ENCODE measurements at regions not wholly inside any gene's neighbourhood (a gene's known extent, or its start where the extent isn't known, plus 50 kb on each side); places are given as distances from the start of the nearest gene placed in this dataset.

DNA sequence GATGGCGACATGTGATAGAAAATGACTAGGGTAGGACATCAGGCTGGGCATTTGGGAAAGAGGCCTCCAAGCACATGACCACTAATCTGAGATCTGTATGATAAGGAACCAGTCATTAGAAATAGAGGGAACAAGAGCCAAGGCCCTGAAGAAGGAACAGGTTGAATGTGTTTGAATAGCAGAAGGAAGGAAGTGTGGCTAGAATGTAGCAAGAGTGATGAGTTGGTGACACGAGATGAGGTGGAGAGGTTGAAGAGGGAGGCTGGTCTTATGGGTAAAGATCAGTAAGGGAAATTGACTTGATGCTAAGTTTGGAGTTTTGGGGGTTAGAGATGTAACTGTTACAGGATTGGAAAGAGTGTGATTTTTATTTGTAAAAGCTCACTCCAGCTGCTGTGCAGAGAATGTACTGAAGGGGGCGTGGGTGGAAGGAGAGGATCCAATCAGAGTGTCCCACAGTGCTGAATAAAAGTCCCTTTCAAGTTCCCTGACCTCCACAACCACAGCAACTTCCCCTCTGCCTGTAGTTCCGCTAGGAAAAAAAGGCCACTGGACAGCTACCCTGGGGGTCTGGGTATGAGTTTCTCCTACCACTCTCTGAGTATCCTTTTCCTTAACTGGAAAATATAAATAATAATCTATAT lies 295.0 kb downstream of the OMA1 start:
- TF ChIP-seq, protein P1, sequence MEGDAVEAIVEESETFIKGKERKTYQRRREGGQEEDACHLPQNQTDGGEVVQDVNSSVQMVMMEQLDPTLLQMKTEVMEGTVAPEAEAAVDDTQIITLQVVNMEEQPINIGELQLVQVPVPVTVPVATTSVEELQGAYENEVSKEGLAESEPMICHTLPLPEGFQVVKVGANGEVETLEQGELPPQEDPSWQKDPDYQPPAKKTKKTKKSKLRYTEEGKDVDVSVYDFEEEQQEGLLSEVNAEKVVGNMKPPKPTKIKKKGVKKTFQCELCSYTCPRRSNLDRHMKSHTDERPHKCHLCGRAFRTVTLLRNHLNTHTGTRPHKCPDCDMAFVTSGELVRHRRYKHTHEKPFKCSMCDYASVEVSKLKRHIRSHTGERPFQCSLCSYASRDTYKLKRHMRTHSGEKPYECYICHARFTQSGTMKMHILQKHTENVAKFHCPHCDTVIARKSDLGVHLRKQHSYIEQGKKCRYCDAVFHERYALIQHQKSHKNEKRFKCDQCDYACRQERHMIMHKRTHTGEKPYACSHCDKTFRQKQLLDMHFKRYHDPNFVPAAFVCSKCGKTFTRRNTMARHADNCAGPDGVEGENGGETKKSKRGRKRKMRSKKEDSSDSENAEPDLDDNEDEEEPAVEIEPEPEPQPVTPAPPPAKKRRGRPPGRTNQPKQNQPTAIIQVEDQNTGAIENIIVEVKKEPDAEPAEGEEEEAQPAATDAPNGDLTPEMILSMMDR (conservative IDR thresholded peaks at IDR 0.05): no peak; the same call in 1 of the 2 replicates
- no peak for TF ChIP-seq EZH2 (IDR thresholded peaks at IDR 0.05; ENCODE audit: low read depth)

Measured in PC-9 (cell line).